NCI-H345 treated with DMSO at 0.1 percent for 48 hours (cell line): ENCODE measurements at regions not wholly inside any gene's neighbourhood (a gene's known extent, or its start where the extent isn't known, plus 50 kb on each side); places are given as distances from the start of the nearest gene placed in this dataset.
"Not testable (repeated sequence)": the region's sequence is repeated elsewhere in the genome, so short reads cannot be mapped to it uniquely, and the experiment has no call there.

Source experiments
- DNase-seq: peaks from one replicate; lab custom pipeline; 2025; ENCODE audit not compliant: unreplicated experiment; lab: John Stamatoyannopoulos, UW

GRCh38 chr7:81150951-81151361, 232.1 kb upstream of the SEMA3C start:
- DNase-seq, result no peak

- DNase-seq, result no peak
Measured at GRCh38 chr7:81143856-81144255, 225.0 kb upstream of the SEMA3C start.

- not testable (repeated sequence) for DNase-seq
Measured at GRCh38 chr7:81141257-81142205, 222.7 kb upstream of the SEMA3C start.

- no peak for DNase-seq
Measured at GRCh38 chr7:81140775-81141174, 221.9 kb upstream of the SEMA3C start.

GRCh38 chr7:81140252-81140651, 221.4 kb upstream of the SEMA3C start:
- no peak for DNase-seq

GRCh38 chr7:81138870-81139269, 220.0 kb upstream of the SEMA3C start:
- no peak for DNase-seq

- DNase-seq, result no peak
Measured at GRCh38 chr7:81135324-81135723, 216.5 kb upstream of the SEMA3C start.

- DNase-seq, result no peak
Measured at GRCh38 chr7:81128011-81128410, 209.2 kb upstream of the SEMA3C start.

- DNase-seq, result no peak
Measured at GRCh38 chr7:81120803-81121202, 202.0 kb upstream of the SEMA3C start.

GRCh38 chr7:81120111-81120510, 201.3 kb upstream of the SEMA3C start:
- no peak for DNase-seq

GRCh38 chr7:81114633-81115032, 195.8 kb upstream of the SEMA3C start:
- DNase-seq, result no peak

GRCh38 chr7:81112731-81113130, 193.9 kb upstream of the SEMA3C start:
- DNase-seq, result no peak

GRCh38 chr7:81111781-81112540, 193.1 kb upstream of the SEMA3C start:
- DNase-seq, result no peak

GRCh38 chr7:81111358-81111757, 192.5 kb upstream of the SEMA3C start:
- DNase-seq, result no peak

- no peak for DNase-seq
Measured at GRCh38 chr7:81110673-81111072, 191.8 kb upstream of the SEMA3C start.

- DNase-seq, result no peak
Measured at GRCh38 chr7:81098213-81098612, 179.4 kb upstream of the SEMA3C start.

GRCh38 chr7:81094952-81095351, 176.1 kb upstream of the SEMA3C start:
- DNase-seq, result no peak

- no peak for DNase-seq
Measured at GRCh38 chr7:81081616-81082015, 162.8 kb upstream of the SEMA3C start.

- DNase-seq, result no peak
Measured at GRCh38 chr7:81080553-81080952, 161.7 kb upstream of the SEMA3C start.

- no peak for DNase-seq
Measured at GRCh38 chr7:81079746-81080145, 160.9 kb upstream of the SEMA3C start.

- DNase-seq, result no peak
Measured at GRCh38 chr7:81075150-81075549, 156.3 kb upstream of the SEMA3C start.

GRCh38 chr7:81074406-81074805, 155.6 kb upstream of the SEMA3C start:
- no peak for DNase-seq
